Psoas muscle (tissue), 7 donors: ENCODE measurements at regions not wholly inside any gene's neighbourhood (a gene's known extent, or its start where the extent isn't known, plus 50 kb on each side); places are given as distances from the start of the nearest gene placed in this dataset.

Experiments used
- ATAC-seq, 4 donors: fragments of 200-7000 bp; cut with Tn5 transposase; one replicate each; pipeline ENCODE4 v1.9.1; 2020; ENCODE audit warnings: moderate library complexity in 3 of 4, mild to moderate bottlenecking in 2 of 4
- DNase-seq, 2 donors: peaks; one replicate each; pipeline ENCODE4 v3.0.0-alpha.2; 2020
- H3K27ac ChIP-seq: fragments of 200-600 bp; one replicate; pipeline ENCODE4 v1.8.0; 2022
- H3K27me3 ChIP-seq, 3 donors: fragments of 200-600 bp in 1 of 3; one replicate each; pipeline versions ENCODE4 v1.6.1 to v1.8.0; 2013 to 2022; ENCODE audit warnings: low read length in 2 of 3, mild to moderate bottlenecking in 2 of 3, moderate library complexity in 1 of 3; ENCODE audit not compliant: insufficient read depth in 3 of 3
- H3K36me3 ChIP-seq, 2 donors: fragments of 200-600 bp in 1 of 2; one replicate each; pipeline versions ENCODE4 v1.6.1 to v1.8.0; 2013 to 2022; ENCODE audit warnings: low read depth in 1 of 2, mild to moderate bottlenecking in 1 of 2, moderate library complexity in 1 of 2; ENCODE audit not compliant: insufficient read depth in 1 of 2
- H3K4me1 ChIP-seq: fragments of 200-600 bp; one replicate; pipeline ENCODE4 v1.8.0; 2022
- H3K4me3 ChIP-seq: fragments of 200-600 bp; one replicate; pipeline ENCODE4 v1.8.0; 2022; ENCODE audit warnings: mild to moderate bottlenecking
- H3K9me3 ChIP-seq: fragments of 200-600 bp; one replicate; pipeline ENCODE4 v1.8.0; 2022
- WGBS, 3 donors: extraction: QIAGEN DNeasy Blood & Tissue Kit; methylation state at CpG; one replicate each; pipeline versions ENCODE4 v1.1.6 to v1.1.7; 2013; 5-methylcytosine and 5-hydroxymethylcytosine counted together
- intact Hi-C, 2 donors: fragments of 100-400 bp; cut with DNase I; formaldehyde crosslinking; loops; one replicate each; pipeline versions ENCODE4 v1.11.0 to v1.14.2; 2022
- TF ChIP-seq, protein P1 (sequence below): fragments of 200-600 bp; IDR thresholded peaks from one replicate; pipeline ENCODE4 v1.8.0; 2022; ENCODE audit warnings: antibody characterized with exemption
- donor health status: healthy with polysubstance abuse.
- donor health status: DM: no; HTN: no; CAD: no; lungs with moderate emphysema.
- donor health status: Bipolar disorder and iron deficiency.
- donor health status: healthy.
- donor health status: DM: yes; HTN: yes; CAD: no.
- donor health status: DM: no; HTN: no; CAD: no.
- donor health status: DM: yes; HTN: yes; CAD: no.

- DNase-seq (no peak), ATAC-seq (no peak)
- Histone ChIP-seq H3K4me3 (no peak overlapping the region), H3K36me3 (no peaks in the 10 kb centered on the region), H3K9me3 (no peaks in the 10 kb centered on the region), H3K27ac (no peak overlapping the region), H3K27me3 (no peaks in the 10 kb centered on the region), H3K4me1 (no peaks in the 10 kb centered on the region)
- intact Hi-C loops, result no loop called here
- 64 to 71% (median 64%) methylated on average over 4 of the region's 4 CpGs for WGBS, 3 donors
- TF ChIP-seq, protein P1, sequence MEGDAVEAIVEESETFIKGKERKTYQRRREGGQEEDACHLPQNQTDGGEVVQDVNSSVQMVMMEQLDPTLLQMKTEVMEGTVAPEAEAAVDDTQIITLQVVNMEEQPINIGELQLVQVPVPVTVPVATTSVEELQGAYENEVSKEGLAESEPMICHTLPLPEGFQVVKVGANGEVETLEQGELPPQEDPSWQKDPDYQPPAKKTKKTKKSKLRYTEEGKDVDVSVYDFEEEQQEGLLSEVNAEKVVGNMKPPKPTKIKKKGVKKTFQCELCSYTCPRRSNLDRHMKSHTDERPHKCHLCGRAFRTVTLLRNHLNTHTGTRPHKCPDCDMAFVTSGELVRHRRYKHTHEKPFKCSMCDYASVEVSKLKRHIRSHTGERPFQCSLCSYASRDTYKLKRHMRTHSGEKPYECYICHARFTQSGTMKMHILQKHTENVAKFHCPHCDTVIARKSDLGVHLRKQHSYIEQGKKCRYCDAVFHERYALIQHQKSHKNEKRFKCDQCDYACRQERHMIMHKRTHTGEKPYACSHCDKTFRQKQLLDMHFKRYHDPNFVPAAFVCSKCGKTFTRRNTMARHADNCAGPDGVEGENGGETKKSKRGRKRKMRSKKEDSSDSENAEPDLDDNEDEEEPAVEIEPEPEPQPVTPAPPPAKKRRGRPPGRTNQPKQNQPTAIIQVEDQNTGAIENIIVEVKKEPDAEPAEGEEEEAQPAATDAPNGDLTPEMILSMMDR, result no peak
Observed at GRCh38 chr7:34277803-34278199, 372.5 kb downstream of the BMPER start.

DNA sequence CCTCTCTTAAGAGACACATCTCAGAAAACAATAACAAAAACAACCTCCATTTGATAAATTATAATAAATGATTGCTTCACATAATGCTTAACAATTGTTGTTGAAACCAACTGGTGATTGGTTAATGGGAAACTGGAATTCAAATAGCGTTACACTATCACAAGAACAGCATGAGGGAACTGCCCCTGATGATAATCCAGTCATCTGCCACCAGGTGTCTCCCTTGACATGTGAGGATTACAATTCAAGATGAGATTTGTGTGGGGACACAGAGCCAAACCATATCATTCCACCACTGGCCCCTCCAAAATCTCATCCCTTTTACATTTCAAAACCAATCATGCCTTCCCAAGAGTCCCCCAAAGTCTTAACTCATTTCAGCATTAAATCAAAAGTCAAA is 375.9 kb downstream of the BMPER start:
- no peak for ATAC-seq
- Histone ChIP-seq H3K27ac (no peak overlapping the region), H3K9me3 (peaks cover 2% of the 10 kb centered on the region), H3K4me3 (no peak overlapping the region), H3K4me1 (no peaks in the 10 kb centered on the region), H3K27me3 (no peaks in the 10 kb centered on the region), H3K36me3 (no peaks in the 10 kb centered on the region)
- 82 to 94% (median 90%) methylated on average over 1 of the region's 1 CpG for WGBS, 3 donors
- intact Hi-C loops, result no loop called here
- DNase-seq, result no peak
- TF ChIP-seq, protein P1, result no peak

DNA sequence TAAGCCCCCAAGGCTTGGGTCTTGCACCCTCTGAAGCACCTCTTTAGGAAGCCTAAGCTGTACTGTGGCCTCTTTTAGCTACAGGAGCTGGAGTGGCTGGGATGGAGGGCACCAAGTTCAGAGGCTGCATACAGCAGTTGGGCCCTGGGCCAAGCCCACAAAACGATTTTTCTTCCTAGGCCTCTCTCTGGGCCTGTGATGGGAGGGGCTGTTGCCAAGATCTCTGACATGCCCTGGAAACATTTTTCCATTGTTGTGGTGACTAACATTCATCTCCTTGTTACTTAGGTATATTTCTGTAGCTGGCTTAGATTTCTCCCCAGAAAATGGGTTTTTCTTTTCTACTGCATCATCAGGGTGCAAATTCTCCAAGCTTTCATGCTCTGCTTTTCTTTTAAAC is 375.7 kb upstream of the NPSR1 start:
- H3K4me1 ChIP-seq, result no peaks in the 10 kb centered on the region
- peaks cover 2% of the 10 kb centered on the region for H3K9me3 ChIP-seq
- WGBS, 3 donors, result 4 to 17% (median 13%) methylated on average over 1 of the region's 1 CpG
- intact Hi-C loops, result no loop called here
- TF ChIP-seq, protein P1, result no peak
- DNase-seq (peak in 1 of 2 donors; percentile 30), ATAC-seq (no peak)
- no peak overlapping the region for H3K27ac ChIP-seq
- no peak overlapping the region for H3K4me3 ChIP-seq
- no peaks in the 10 kb centered on the region for H3K36me3 ChIP-seq
- no peaks in the 10 kb centered on the region for H3K27me3 ChIP-seq

- Histone ChIP-seq H3K36me3 (no peaks in the 10 kb centered on the region), H3K4me1 (no peaks in the 10 kb centered on the region), H3K4me3 (no peak overlapping the region), H3K9me3 (no peaks in the 10 kb centered on the region), H3K27me3 (no peaks in the 10 kb centered on the region), H3K27ac (no peak overlapping the region)
- DNase-seq (no peak), ATAC-seq (no peak)
- WGBS, 3 donors, result 56 to 74% (median 65%) methylated on average over 1 of the region's 1 CpG
- intact Hi-C loops, result no loop called here
- TF ChIP-seq, protein P1, result no peak
Observed at GRCh38 chr7:34296663-34297062, 361.4 kb upstream of the NPSR1 start.

- 67 to 71% (median 68%) methylated on average over 4 of the region's 4 CpGs for WGBS, 3 donors
- TF ChIP-seq, protein P1, result no peak
- Histone ChIP-seq H3K4me3 (no peak overlapping the region), H3K9me3 (no peaks in the 10 kb centered on the region), H3K4me1 (no peaks in the 10 kb centered on the region), H3K27me3 (no peaks in the 10 kb centered on the region), H3K36me3 (no peaks in the 10 kb centered on the region), H3K27ac (no peak overlapping the region)
- no peak for DNase-seq
- ATAC-seq, result no peak
- intact Hi-C loops, result no loop called here
Observed at GRCh38 chr7:34298492-34299013, 359.5 kb upstream of the NPSR1 start.
